H54 (cell line): ENCODE measurements at regions not wholly inside any gene's neighbourhood (a gene's known extent, or its start where the extent isn't known, plus 50 kb on each side); places are given as distances from the start of the nearest gene placed in this dataset.
"Not testable (repeated sequence)": the region's sequence is repeated elsewhere in the genome, so short reads cannot be mapped to it uniquely, and the experiment has no call there.

Experiments used
- DNase-seq: peaks from one replicate; pipeline ENCODE4 v3.0.0; 2011; ENCODE audit warnings: low spot score, mixed read lengths; ENCODE audit not compliant: insufficient read length
- FAIRE-seq: peaks from 3 replicates; lab custom pipeline; 2011; peaks lifted over from hg19 to GRCh38; lab: Jason Lieb, UNC
- POLR2A ChIP-seq: IDR thresholded peaks from 2 replicates; pipeline ENCODE4 v1.6.1; 2011; ENCODE audit warnings: low read depth, mild to moderate bottlenecking, low read length

DNA sequence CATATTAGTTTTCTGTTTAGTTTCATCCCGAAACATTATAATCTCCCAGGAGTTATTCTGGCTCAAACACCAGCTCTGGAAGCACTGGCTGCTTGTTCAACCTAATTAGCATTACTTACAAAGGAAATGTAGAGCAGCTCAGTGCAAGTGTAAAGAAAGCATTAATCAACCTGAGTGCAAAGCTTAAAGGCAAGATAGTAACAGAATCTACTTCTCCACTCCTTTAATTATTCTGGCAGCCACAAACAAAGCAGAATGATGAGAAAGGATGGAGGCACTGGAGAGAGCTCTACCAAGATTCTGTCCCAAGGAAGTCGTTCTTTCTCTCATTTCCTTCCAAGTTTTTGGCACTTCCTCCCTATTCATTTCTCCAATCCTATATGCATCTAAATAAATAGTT is 1384.0 kb downstream of the ZPLD1 start:
- DNase-seq (no peak), FAIRE-seq (no peak)
- no peak for TF ChIP-seq POLR2A

GRCh38 chr3:103825586-103825985 is 1390.8 kb downstream of the ZPLD1 start:
- DNase-seq (no peak), FAIRE-seq (no peak)
- no peak for TF ChIP-seq POLR2A

DNA sequence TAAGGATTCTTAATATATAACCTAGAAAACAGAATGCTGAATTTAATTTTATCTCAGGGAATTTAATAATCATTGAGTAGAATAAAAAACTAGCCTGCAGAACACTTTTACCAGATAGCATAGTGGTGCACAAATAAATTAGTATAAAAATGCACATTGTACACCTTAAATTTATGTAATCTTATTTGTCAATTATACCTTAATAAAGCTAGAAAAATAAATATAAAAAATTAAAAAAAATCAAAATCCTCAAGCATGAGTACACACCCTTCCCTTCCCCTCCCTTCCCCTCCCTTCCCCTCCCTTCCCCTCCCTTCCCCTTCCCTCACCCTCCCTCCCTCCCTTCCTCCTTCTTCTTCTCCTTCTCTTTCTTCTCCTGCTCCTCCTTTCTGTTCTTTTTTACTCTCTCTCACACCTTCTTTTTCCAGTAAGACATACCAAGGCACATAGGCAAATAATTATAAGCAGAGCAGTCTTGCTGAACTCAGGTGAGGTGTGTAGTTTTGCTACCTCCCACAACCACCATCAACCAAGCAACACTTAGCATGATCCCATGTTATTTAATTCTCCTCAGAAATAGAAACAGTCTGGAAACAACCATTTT is 1395.0 kb downstream of the ZPLD1 start:
- DNase-seq (no peak), FAIRE-seq (no peak)
- TF ChIP-seq POLR2A = no peak

DNA sequence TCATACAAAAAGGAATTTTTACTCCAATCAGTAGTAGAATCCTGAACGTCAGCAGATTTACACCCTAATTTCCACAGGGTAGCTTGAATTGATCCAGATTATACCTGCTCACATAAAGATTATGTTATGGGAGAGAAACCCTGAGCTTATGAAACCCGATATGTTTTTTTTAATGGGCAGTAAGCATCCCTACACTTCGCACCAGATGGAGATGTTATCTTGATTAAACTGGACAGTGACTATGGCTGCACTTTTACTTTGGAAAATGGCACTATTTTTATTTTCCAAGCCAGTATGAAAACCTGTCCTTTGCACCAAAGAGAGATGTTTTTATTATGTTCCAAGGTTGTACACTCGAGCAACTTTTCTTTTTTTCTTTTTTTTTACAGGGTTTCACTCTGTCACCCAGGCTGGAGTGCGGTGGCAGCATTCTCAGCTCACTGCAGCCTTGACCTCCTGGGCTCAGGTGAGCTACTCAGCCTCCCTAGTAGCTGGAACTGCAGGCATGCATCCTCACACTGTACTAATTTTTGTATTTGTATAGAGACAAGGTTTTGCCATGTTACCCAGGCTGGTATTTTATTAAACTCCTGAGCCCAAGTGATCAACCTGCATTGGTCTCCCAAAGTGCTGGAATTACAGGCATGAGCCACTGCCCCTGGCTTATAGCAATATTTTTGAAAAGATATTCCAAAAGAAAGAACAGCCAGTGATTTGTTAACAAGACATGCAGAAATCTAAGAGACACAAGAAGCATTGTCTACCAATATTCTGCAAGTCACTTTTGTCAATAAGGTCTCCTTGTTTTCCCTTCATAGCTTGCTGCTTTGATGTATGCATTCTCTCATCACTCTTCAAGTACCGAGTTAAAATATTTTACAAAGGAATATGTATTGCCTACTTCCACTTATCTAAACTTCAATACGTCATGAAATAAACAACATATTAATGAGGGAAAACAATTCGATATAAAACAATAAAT is 1412.6 kb downstream of the ZPLD1 start:
- no peak for TF ChIP-seq POLR2A
- FAIRE-seq (no peak), DNase-seq (no peak)

DNA sequence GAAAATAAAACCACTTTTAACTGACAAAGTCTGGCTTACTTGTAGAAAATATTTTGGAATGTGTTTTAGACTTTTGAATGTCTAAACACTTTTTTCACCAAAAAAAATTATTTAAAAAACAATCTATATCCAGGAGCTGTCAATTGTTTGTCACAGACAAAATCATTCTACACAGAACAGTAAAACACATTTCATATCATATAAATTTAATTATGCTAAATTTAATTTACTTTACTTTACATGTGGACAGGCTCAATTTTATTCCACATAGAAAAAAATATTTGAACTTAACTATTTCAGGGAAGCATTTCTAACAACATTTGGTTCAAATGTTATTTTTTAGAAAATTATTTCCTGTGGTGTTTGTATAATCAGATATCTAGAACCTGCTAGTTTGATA is 1417.0 kb downstream of the ZPLD1 start:
- TF ChIP-seq POLR2A = no peak
- no peak for FAIRE-seq
- DNase-seq = no peak

- DNase-seq (no peak), FAIRE-seq (no peak)
- TF ChIP-seq POLR2A = no peak
These were observed 1427.6 kb downstream of the ZPLD1 start for GRCh38 chr3:103862415-103862814.

DNA sequence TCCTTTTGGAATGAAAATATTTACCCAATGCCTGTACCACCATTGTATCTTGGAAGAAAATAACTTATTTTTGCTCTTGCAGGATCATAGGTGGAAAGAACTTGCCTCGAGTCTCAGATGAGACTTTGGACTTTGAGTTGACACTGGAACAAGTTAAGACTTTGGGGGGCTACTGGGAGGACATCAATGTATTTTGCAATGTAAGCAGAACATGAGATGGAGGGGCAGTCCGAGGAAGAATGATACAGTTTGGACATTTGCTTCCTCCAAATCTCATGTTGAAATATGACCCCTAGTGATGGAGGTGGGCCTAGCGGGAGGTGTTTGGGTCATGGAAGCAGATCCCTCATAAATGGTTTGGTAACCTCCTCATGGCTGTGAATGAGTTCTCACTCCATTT is 1428.6 kb downstream of the ZPLD1 start:
- no peak for TF ChIP-seq POLR2A
- no peak for DNase-seq
- no peak for FAIRE-seq

DNA sequence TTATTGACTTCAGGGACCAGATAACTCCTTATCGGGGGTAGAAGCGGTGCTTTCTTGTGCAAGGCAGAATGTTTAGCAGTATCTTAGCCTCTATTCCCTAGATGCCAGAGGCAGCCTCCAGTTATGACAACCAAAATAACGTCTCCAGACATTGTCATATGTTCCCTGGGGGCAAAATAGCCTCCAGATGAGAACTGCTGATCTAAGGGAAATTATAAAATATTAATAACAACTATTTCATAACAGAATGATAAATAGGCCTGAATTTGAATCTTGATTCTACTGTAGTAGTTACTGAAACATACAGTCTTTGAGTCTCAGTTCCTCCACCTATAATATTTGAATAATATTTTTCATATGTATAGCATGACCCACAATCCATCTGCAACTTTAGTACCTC is 1431.3 kb downstream of the ZPLD1 start:
- no peak for TF ChIP-seq POLR2A
- no peak for FAIRE-seq
- no peak for DNase-seq

DNA sequence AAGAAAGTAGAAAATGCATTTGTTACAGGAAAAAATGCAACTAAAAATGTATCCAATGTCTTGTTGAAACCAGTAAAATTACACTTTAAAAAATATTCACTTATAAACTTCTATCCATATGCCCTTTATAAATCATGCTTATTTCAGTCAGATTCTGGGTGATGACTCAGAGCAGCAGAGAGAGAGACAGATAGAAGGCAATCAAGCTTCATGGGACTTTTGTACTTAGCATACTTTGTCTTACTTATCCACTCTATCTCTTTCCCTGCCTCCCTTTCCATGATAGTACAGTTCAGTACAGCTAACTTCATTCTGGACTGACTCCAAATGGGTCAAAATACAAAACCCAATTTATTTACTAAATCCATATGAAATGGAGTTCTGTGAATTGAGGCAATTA is 1438.2 kb downstream of the ZPLD1 start:
- no peak for TF ChIP-seq POLR2A
- DNase-seq (no peak), FAIRE-seq (no peak)

GRCh38 chr3:103873897-103874545 is 1439.2 kb downstream of the ZPLD1 start:
- no peak for TF ChIP-seq POLR2A
- no peak for FAIRE-seq
- DNase-seq = no peak

GRCh38 chr3:103881809-103882208 is 1447.0 kb downstream of the ZPLD1 start:
- not testable (repeated sequence) for FAIRE-seq

GRCh38 chr3:103889675-103890074 is 1454.9 kb downstream of the ZPLD1 start:
- DNase-seq = no peak
- no peak for TF ChIP-seq POLR2A
- FAIRE-seq = no peak

More at GRCh38 chr3:103881809-103882208, 1447.0 kb downstream of the ZPLD1 start:
- not testable (repeated sequence) for DNase-seq

DNA sequence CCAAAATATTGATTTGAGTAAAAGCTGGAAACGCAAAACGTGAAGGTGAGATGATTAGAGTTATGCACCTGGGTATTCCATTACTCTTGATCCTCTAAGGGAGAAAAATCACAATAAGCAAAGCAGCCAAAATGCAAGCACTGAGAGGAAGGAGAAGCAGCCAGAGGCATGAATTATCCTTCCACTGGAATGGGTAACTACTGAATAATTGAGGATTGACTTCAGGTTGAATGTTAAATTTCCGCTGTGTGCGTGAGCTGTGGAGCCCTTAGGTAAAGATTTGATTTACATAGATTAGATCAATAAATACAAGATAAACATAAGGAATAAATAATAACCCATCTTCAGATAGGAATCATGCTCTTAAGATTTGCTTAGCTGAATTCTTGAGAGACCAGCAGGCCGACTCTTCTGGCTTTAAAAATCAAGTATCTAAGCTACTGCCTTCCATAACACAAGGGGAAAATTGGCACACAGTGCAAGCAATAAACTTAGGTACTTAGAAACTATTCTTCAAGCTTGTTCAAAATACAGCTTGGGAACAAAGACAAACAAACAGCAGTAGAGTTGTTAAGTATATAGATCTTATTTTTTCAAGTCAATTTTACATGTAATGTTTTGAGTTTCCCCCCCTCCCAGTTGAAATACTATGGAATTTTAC is 1459.5 kb downstream of the ZPLD1 start:
- no peak for DNase-seq
- no peak for FAIRE-seq
- TF ChIP-seq POLR2A = no peak

DNA sequence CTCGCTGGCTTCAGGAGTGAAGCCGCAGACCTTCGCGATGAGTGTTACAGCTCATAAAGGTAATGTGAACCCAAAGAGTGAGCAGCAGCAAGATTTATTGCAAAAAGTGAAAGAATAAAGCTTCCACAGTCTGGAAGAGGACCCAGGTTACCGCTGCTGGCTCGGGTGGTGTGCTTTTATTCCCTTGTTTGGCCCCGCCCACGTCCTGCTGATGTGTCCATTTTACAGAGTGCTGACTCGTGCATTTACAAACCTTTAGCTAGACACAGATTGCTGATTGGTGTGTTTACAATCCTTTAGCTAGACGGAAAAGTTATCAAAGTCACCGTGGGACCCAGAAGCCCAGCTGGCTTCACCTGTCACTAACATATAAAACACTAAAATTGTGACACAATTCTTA is 1464.5 kb downstream of the ZPLD1 start:
- TF ChIP-seq POLR2A = no peak
- DNase-seq (no peak), FAIRE-seq (no peak)
